Spleen (tissue), 7 donors: ENCODE measurements at regions not wholly inside any gene's neighbourhood (a gene's known extent, or its start where the extent isn't known, plus 50 kb on each side); places are given as distances from the start of the nearest gene placed in this dataset.

ENCODE experiments used
- POLR2A ChIP-seq, 3 donors: fragments of 450-650 bp; IDR thresholded peaks; one replicate each; pipeline ENCODE4 v1.5.1; 2017; ENCODE audit warnings: antibody characterized with exemption in 3 of 3, mild to moderate bottlenecking in 1 of 3
- POLR2AphosphoS5 ChIP-seq, 3 donors: sonication (generic); formaldehyde crosslinking; IDR thresholded peaks; one replicate each; pipeline ENCODE4 v1.5.1; 2017; ENCODE audit warnings: antibody characterized with exemption in 3 of 3
- TF ChIP-seq, protein P1 (sequence below), 11 experiments: fragments of 200-600 bp in 7 of 11; fragments of 450-650 bp in 4 of 11; sonication (generic) in 4 of 11; IDR thresholded peaks in 8 of 11; conservative IDR thresholded peaks in 3 of 11; 1 replicate in 7 of 11; 2 replicates in 4 of 11; pipeline versions ENCODE4 v1.4.0 to v1.8.0; 2016 to 2021; ENCODE audit warnings: antibody characterized with exemption in 11 of 11, inconsistent platforms in 4 of 11, mild to moderate bottlenecking in 1 of 11
- donor health status: DM: no; HTN: no; CAD: no; lungs with moderate emphysema.
- donor health status: DM: no; HTN: no; CAD: no.
- donor health status: DM: no; HTN: no; CAD: no.

DNA sequence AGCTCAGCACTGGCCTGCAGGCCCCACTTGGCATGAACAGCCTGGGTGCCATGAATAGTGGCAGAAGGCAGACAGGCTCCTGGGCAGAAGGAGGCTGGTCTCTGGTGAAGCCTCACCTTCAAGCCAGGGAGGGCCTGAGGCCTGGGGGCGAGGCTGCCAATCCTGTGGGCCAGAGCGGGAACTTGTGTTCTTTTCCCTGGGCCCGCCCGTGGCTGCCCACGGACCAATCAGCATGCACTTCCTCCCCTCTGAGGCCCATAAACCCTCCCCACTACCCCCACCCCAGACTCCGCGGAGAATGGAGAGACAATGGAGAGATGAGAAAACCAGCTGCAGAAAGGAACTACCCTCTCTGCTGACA, 283.8 kb upstream of the ROBO1 start:
- TF ChIP-seq, protein P1, sequence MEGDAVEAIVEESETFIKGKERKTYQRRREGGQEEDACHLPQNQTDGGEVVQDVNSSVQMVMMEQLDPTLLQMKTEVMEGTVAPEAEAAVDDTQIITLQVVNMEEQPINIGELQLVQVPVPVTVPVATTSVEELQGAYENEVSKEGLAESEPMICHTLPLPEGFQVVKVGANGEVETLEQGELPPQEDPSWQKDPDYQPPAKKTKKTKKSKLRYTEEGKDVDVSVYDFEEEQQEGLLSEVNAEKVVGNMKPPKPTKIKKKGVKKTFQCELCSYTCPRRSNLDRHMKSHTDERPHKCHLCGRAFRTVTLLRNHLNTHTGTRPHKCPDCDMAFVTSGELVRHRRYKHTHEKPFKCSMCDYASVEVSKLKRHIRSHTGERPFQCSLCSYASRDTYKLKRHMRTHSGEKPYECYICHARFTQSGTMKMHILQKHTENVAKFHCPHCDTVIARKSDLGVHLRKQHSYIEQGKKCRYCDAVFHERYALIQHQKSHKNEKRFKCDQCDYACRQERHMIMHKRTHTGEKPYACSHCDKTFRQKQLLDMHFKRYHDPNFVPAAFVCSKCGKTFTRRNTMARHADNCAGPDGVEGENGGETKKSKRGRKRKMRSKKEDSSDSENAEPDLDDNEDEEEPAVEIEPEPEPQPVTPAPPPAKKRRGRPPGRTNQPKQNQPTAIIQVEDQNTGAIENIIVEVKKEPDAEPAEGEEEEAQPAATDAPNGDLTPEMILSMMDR (IDR thresholded peaks at IDR 0.05 in 8 of 11, conservative IDR thresholded peaks at IDR 0.05 in 3 of 11) = no peak
- no peak for TF ChIP-seq POLR2AphosphoS5 (IDR thresholded peaks at IDR 0.05)
- TF ChIP-seq POLR2A (IDR thresholded peaks at IDR 0.05) = no peak
